G401 (cell line): ENCODE measurements at regions not wholly inside any gene's neighbourhood (a gene's known extent, or its start where the extent isn't known, plus 50 kb on each side); places are given as distances from the start of the nearest gene placed in this dataset.
"Not testable (repeated sequence)": the region's sequence is repeated elsewhere in the genome, so short reads cannot be mapped to it uniquely, and the experiment has no call there.

Experiments used
- DNase-seq: peaks from one replicate; pipeline ENCODE4 v3.0.0-alpha.2; 2015; ENCODE audit warnings: low spot score
- in situ Hi-C: cut with HindIII; loops from 2 replicates; pipeline ENCODE4 v1.10.0; 2016; ENCODE audit warnings: low sequenced_read_pairs, mixed read lengths

DNA sequence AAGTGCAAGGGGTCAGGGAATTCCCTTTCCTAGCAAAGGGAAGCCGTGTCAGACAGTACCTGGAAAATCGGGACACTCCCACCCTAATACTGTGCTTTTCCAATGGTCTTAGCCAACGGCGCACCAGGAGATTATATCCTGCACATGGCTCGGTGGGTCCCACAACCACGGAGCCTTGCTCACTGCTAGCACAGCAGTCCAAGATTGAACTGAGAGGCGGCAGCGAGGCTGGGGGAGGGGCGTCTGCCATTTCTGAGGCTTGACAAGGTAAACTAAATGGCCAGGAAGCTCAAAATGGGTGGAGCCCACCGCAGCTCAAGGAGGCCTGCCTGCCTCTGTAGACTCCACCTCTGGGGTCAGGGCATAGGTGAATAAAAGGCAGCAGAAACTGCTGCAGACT, 76.5 kb upstream of the LINC00632 start:
- in situ Hi-C loops: not testable (repeated sequence)

DNA sequence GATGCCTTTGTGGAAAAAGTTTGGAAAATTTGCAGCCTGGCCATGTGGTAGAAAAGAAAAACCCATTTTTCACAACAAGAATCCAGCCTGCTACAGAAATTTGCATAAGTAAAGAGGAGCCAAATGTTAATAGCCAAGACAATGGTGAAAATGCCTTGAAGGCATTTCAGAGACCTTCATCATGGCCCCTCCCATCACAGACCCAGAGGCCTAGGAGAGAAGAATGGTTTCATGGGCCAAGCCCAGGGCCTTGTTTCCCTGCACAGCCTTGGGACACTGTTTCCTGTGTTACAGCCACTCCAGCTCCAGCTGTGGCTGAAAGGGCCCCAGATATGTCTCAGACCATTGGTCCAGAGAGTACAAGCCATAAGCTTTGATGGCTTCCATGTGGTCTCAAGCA, 101.4 kb upstream of the LINC00632 start:
- no peak for DNase-seq
- in situ Hi-C loops: no loop called here

More for the DNA sequence above, 76.5 kb upstream of the LINC00632 start:
- DNase-seq: not testable (repeated sequence)

DNA sequence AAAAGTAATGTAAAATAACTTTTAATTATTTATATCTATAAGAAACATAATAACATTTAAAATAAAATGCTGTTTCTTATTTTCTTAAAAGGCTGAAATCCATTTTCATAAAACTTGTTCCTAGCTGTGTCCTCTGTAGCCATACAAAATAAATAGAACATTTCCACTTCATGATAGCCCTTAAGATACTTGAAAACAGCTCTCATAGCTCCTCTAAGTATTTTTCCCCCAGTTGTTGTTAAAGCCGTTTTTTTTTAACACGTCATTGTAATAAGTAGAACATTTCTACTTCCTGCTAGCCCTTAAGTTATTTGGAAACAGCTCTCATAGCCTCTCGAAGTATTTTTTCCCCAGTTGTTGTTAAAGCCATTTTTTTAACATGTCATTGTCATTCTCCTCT, 97.3 kb upstream of the SOX3 start:
- in situ Hi-C loops: no loop called here
- no peak for DNase-seq

DNA sequence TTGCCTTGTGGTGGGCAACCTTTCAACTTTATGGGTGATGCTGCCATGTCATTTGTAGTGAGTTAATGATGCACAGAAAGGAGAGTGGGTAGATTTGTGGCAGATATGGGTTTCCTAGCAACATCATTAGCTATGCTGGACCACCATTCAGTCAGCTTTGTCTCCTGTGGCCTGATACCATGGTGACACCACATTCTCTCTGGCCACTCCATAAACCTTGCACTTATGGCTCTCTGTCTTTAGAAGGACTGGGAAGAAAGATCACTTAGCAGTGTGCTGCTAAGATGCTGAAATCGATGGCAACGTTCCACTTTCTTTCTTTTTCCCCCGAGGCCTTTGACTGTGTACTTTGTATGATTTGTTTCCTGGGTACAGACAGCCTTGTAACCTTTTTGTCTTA, 95.0 kb upstream of the SOX3 start:
- in situ Hi-C loops: no loop called here
- DNase-seq: no peak

DNA sequence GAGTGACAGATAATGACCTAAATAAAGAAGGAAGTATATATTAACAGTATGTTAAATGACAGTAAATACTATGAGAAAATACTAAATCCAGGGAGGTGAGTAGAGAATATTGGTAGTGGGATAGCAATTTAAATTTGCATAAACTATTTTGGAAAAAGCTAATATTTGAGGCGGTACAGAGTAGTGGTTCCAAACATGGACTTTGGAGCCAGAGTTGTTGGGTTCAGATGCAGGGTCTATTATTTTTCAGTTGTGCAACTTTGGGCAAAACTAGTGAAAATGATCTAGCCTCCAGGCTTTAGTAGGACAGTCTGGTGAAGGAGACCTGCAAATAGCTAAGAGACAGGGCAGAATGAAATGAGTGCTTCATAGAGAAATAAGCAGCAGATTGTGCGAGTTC, 84.8 kb upstream of the SOX3 start:
- DNase-seq: no peak
- in situ Hi-C loops: no loop called here

DNA sequence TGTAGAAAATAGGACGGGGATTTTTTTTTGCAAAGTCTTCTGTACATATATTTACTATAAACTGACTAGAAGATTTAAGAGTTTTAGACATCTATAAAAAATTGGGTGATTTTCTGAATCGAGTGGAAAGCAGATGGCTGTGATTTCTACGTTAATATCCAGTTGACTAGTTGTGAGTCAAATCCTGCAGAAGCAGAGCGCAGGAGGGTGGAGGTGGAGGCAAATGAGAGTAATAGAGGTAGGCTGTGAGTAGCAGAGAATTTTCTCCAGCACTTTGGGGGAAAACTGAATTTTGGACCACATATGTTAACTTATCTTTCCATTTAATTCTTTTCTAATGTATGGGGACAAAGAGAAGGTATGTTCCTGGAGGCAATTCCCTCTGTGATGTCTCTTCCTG, 82.1 kb upstream of the SOX3 start:
- no peak for DNase-seq
- in situ Hi-C loops: no loop called here

DNA sequence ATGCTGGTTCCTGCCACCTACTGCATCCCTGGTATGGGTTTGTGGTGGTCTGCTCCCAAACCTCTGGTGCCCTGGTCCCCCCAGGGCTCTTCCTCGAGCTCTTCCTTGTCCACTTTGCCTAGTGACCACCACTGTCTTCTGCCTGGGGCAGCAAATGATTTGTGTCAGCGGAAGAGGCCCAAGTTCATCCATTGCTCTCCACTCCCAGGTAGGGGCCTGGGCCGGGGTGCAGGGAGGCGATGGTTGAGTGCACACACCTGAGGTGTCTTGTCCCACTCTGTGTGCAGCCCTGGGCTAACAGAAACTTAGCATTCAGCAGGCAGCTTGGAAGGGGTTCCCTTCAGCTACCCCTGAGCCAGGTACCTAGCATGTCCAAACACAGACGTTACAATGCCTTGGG, 75.6 kb upstream of the SOX3 start:
- DNase-seq: no peak
- in situ Hi-C loops: no loop called here

DNA sequence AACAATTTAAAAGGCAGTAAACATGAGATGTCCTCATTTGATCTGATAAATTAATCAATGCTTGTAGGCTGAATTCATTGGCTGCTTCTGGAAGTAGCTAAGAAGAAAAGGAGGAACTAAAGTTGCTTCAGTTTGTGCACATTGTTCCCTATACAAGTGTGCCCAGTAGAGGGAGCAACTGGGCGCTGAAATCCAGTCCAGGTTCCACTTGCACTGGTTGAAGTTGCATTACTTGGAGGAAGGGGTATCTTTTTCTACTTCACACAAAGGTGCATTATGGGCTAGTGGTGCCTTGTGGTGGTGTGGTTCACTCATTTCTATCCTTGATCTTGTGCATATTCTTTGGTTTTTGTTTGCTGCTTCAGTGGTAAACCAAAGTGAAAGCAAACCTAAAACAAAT, 67.9 kb upstream of the SOX3 start:
- in situ Hi-C loops: no loop called here

DNA sequence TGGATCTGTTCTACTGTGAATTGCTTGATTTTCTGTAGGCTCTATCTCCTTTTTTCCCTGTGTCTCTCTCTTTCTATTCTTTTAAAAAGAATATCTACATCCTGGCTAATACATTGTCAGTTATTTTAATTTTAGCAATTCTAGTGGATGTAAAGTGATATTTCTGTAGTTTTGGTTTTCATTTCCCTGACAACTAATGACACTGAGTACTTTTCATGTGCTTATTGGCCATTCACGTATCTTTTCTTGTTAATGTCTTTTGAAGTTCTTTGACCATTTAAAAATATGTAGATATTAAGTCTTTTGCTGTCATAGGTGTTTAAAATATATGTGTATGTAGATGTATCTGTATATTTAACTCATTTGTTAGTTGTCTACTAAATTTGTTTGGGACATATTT, 59.0 kb upstream of the SOX3 start:
- DNase-seq: no peak
- in situ Hi-C loops: no loop called here

More for the DNA sequence above, 67.9 kb upstream of the SOX3 start:
- DNase-seq: peak; percentile 2
